H54 (cell line): ENCODE measurements at regions not wholly inside any gene's neighbourhood (a gene's known extent, or its start where the extent isn't known, plus 50 kb on each side); places are given as distances from the start of the nearest gene placed in this dataset.
"Not testable (repeated sequence)": the region's sequence is repeated elsewhere in the genome, so short reads cannot be mapped to it uniquely, and the experiment has no call there.

Experiments used
- DNase-seq: peaks from one replicate; pipeline ENCODE4 v3.0.0; 2011; ENCODE audit warnings: low spot score, mixed read lengths; ENCODE audit not compliant: insufficient read length
- FAIRE-seq: peaks from 3 replicates; lab custom pipeline; 2011; peaks lifted over from hg19 to GRCh38; lab: Jason Lieb, UNC
- POLR2A ChIP-seq: IDR thresholded peaks from 2 replicates; pipeline ENCODE4 v1.6.1; 2011; ENCODE audit warnings: low read depth, mild to moderate bottlenecking, low read length

DNA sequence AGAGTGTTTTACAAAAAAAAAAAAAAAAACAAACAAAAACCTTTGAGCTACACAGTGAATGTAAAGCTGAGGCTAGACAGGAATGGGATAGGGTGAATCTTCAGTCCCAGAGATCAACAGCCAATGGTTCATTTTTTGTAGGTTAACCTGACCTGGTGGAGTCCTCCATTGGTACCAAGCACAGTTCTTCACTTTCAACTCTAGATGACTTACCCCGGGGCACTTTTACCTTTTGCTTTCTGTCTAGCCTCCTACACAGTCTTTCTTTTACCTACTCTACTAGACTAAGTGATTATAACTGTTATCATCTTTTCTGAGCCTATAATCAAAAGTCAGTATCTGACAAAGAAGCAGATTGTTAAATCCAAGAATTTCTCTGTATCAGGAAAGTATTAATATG lies 50.9 kb downstream of the ANXA2R start:
- FAIRE-seq = no peak
- no peak for TF ChIP-seq POLR2A
- DNase-seq = no peak

DNA sequence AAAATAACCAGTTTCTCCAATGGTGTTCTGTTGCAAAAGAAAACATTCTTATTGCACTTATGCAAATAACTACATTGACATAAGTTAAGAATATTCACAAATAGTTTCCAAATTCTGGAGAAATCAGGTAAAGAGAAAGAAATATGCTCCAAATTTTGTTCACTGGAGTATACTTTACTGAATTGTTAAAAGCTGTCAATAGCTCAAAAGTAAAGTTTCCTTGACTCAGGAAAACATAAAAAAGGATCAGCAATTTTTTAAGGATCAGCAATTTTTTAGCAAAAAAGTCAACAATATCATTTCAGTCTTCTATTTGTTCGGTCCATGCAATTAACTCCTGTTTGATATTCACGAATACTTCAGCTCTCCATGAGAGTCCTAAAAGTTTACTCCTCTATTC lies 51.6 kb downstream of the ANXA2R start:
- no peak for DNase-seq
- no peak for FAIRE-seq
- no peak for TF ChIP-seq POLR2A

DNA sequence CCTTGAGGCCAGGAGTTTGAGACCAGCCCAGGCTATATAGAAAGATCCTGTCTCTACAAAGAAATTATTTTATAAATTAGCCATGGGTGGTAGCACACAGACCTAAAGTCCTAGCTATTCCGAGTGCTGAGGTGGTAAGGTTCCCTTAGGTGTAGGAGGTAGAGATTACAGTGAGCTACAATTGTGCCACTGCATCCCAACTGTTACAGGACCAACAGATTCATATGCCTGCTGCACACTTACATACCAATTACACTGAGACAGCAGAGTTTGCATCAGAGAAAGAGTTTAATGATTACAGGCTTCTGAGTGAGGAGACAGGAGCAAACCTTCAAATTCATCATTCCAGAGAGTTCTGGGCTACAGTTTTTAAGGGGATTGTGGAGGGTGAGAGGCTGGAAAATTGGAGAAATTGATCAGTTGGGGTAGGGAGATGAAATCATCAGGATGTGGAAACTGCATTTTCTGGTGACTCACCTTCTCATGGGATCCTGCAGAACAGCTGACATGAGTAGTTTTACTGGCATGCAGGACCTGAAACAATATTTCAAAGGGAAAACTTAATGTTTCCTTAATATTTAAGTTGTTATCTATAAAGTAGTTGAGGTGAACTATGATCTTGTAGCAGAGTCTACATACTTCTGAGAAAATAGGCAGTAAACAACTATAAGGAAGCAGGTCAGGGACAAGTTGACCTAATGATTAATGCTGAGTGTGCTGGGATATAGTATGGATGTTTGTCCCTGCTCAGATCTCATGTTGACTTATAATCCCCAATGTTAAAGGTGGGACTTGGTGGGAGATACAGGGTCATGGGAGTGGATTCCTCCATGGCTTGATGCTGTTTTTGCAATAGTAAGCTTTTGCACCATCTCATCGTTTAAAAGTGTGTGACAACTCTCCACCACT lies 54.7 kb downstream of the ANXA2R start:
- peak; percentile 92 for FAIRE-seq
- no peak for DNase-seq
- no peak for TF ChIP-seq POLR2A

DNA sequence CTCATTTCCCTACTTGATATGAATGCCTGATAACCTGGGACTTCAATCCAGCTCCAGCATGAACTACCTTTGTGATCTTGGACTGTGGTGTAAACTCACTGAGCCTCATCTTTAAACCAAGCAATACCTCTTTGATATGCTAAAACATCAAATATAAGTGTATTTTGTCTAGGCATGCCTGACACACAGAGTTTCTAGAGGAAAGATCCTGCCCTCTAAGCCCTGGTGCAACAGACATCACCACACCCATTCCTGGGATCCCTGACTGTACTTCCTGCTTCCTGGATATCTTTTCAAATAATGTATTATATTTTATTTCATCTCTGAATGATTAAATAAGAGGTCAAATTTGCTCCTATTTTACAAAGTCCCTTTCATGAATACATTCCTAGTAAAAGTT lies 55.8 kb downstream of the ANXA2R start:
- no peak for DNase-seq
- FAIRE-seq = peak; percentile 74
- TF ChIP-seq POLR2A = no peak

DNA sequence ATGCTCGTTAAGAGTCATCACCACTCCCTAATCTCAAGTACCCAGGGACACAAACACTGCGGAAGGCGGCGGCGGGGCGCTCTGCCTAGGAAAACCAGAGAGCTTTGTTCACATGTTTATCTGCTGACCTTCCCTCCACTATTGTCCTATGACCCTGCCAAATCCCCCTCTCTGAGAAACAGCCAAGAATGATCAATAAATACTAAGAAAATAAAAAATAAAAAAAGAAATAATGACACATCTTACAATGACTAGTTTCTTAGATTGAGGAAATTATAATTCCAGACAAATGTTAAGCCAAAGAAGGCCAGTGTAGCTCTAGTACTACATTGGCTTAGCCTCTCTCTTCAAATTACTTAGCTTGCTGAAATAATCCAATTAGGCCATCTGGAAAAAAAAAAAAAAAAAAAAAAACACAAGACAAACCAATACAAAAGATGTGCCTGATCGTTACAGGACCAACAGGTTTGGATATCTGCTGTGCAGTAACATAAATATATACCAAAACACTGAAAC lies 58.0 kb downstream of the ANXA2R start:
- TF ChIP-seq POLR2A = no peak
- no peak for DNase-seq
- no peak for FAIRE-seq

DNA sequence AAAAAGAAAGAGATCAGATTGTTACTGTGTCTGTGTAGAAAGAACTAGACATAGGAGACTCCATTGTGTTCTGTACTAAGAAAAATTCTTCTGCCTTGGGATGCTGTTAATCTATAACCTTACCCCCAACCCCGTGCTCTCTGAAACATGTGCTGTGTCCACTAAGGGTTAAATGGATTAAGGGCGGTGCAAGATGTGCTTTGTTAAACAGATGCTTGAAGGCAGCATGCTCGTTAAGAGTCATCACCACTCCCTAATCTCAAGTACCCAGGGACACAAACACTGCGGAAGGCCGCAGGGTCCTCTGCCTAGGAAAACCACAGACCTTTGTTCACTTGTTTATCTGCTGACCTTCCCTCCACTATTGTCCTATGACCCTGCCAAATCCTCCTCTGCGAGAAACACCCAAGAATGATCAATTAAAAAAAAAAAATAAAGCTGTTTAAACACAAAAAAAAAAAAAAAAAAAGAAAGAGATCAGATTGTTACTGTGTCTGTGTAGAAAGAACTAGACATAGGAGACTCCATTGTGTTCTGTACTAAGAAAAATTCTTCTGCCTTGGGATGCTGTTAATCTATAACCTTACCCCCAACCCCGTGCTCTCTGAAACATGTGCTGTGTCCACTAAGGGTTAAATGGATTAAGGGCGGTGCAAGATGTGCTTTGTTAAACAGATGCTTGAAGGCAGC lies 58.6 kb downstream of the ANXA2R start:
- FAIRE-seq, DNase-seq: not testable (repeated sequence)

DNA sequence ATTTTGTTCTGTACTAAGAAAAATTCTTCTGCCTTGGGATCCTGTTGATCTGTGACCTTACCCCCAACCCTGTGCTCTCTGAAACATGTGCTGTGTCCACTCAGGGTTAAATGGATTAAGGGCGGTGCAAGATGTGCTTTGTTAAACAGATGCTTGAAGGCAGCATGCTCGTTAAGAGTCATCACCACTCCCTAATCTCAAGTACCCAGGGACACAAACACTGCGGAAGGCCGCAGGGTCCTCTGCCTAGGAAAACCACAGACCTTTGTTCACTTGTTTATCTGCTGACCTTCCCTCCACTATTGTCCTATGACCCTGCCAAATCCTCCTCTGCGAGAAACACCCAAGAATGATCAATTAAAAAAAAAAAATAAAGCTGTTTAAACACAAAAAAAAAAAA lies 59.1 kb downstream of the ANXA2R start:
- DNase-seq, FAIRE-seq: not testable (repeated sequence)

DNA sequence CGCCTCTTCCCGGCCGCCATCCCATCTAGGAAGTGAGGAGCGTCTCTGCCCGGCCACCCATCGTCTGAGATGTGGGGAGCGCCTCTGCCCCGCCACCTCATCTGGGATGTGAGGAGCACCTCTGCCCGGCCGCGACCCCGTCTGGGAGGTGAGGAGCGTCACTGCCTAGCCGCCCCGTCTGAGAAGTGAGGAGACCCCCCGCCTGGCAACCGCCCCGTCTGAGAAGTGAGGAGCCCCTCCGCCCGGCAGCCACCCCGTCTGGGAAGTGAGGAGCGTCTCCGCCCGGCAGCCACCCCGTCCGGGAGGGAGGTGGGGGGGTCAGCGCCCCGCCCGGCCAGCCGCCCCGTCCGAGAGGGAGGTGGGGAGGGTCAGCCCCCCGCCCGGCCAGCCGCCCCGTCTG lies 59.7 kb downstream of the ANXA2R start:
- not testable (repeated sequence) for FAIRE-seq, DNase-seq

DNA sequence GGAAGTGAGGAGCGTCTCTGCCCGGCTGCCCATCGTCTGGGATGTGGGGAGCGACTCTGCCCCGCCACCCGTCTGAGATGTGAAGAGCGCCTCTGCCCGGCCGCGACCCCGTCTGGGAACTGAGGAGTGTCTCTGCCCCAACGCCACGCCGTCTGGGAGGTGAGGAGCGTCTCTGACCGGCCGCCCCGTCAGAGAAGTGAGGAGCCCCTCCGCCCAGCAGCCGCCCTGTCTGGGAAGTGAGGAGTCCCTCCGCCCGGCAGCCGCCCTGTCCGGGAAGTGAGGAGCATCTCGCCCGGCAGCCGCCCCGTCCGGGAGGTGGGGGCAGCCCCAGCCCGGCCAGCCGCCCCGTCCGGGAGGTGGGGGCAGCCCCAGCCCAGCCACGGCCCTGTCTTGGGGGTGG lies 60.9 kb downstream of the ANXA2R start:
- not testable (repeated sequence) for FAIRE-seq, DNase-seq

DNA sequence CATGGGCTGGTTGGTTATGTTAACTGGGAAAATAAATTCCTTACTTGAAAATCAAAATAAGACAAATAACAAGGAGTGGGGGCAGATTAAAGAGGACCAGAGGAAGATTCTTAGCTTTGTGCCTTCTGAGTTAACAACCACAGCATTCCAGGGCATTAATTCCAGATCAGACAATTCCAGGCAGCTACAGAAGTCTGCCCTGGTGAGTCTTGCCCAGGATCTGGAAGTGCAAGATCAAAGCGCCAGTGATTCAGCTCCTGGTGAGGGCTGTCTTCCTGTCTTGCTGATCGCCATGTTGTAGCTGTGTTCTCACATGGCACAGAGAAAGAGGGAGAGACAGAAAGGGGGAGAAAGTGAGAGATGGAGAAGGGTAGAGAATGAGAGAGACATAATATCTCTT lies 65.6 kb downstream of the ANXA2R start:
- FAIRE-seq (no peak), DNase-seq (no peak)
- no peak for TF ChIP-seq POLR2A

DNA sequence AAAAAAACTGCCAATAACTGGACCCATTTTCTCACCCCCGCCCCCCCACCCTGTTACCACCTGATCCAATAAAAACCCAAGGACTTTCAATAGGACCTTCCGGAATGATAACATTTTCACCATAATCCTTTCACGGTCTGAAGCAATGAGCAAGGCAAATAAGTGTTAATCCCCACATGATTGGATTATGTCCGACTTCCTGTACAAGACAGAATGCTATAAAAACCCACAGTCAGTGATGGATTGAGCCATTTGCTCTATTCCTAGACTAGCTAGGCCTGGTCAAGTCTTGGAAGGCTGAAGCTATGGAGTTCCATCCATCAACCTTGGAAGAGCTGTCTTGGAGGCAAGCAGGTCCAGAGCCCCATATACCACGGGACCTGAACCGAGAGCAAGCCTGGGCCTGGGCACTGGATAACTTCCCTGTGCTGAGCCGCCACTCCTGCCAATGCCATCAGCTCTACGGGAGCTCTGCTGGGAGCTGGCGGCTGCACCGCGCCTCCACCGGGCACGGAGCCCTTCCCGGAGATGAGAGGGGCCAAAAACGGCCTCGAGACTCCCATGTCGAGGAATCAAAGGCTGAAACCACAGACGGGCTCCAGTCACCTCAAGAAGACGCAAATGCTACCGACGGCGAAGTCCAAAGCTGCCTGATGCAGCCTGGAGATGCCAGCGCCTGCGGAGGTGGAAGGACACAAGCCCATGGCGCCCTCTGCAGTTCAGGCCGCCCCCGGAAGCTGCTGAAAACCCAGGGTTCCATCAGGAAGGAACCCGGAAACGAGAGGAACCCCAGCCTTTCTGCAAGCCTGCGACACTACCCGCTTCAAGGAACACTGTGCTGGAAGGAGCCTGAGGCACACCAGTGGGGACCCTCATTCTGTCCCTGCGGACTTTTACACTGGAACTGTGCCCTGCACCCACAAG lies 69.2 kb downstream of the ANXA2R start:
- FAIRE-seq = no peak
- no peak for TF ChIP-seq POLR2A
- DNase-seq = no peak

DNA sequence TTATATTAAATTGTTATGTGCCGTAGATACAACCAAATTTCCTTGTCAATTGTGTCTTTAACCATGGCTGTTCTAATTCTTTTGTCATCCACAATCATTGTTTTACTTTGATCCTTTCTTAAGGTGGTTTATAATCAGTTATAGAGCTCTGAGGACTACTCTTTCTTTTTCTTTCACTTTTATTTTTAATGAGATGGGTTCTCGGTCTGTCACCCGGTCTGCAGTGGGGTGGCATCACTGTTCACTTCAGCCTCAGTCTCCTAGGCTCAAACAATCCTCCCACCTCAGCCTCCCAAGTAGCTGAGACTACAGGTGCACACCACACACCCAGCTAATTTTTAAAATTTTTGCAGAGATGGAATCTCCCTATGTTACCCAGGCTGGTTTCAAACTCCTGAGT lies 74.2 kb downstream of the ANXA2R start:
- FAIRE-seq (no peak), DNase-seq (no peak)
- no peak for TF ChIP-seq POLR2A

DNA sequence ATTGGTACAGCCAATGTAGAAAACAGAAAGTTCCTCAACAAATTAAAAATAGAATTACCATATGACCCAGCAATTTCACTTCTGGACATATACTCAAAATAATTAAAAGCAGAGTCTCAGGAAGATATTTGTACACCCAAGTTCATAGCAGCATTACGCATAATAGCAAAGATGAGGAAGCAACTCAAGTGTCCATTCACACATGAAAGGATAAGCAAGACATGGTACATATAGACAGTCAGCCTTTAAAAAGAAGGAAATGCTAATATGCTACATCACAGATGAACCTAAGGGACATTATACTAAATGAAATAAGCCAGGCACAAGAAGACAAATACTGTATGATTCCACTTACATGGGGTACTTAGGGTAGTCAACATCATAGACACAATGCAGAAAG lies 76.7 kb downstream of the ANXA2R start:
- FAIRE-seq (peak; percentile 43), DNase-seq (no peak)
- TF ChIP-seq POLR2A = no peak

DNA sequence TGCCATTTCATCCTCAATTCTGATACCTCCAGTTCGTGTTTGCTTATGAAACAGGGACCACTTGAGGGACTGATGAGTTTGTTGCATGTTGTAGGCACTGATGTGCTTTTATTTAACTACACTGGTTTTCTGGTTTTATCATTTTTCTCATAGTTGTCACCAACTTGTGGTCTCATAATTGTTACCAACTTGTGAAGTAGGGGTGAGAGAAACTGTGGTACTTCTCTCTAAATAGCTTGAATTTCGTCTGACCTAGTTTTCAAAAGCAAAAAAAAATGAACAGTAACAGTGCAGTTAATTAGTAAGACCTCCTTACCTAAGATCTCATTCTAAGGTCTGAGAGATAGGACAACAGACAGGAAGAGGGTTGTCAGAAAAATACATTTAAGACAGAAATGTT lies 78.0 kb downstream of the ANXA2R start:
- no peak for TF ChIP-seq POLR2A
- DNase-seq (no peak), FAIRE-seq (no peak)
